IMR-90 (cell line): ENCODE measurements at regions not wholly inside any gene's neighbourhood (a gene's known extent, or its start where the extent isn't known, plus 50 kb on each side); places are given as distances from the start of the nearest gene placed in this dataset.

Experiments used
- ATAC-seq: fragments of 200-7000 bp; cut with Tn5 transposase; 2 replicates; pipeline ENCODE4 v1.9.1; 2020; ENCODE audit warnings: low read depth, mild to moderate bottlenecking, moderate library complexity
- BruUV-seq: library from RNA; stranded (reverse); fragments of 400-500 nt; replicated peaks from 2 replicates; lab custom pipeline; 2021; lab: Mats Ljungman, UMichigan
- CTCF ChIA-PET: fragments of 300-600 bp; formaldehyde crosslinking; extraction: SDS; loops from one replicate; lab custom pipeline; 2021; ENCODE audit warnings: antibody characterized with exemption; lab: Yijun Ruan, JAX
- POLR2A ChIA-PET: fragments of 300-600 bp; sonication (Branson Sonifier 250); formaldehyde crosslinking; loops from one replicate; lab custom pipeline; 2022; ENCODE audit warnings: antibody characterized with exemption; ENCODE audit not compliant: unreplicated experiment; lab: Charles Lee
- DNase-seq: peaks from one replicate; pipeline ENCODE4 v3.0.0; 2013
- H2AFZ ChIP-seq: replicated peaks from 2 replicates; pipeline ENCODE3; 2013; ENCODE audit warnings: low read length, mild to moderate bottlenecking; ENCODE audit not compliant: poor library complexity
- H2AK5ac ChIP-seq: 2 replicates; pipeline ENCODE4 v1.6.1; 2013; ENCODE audit warnings: low read depth, low read length, inconsistent platforms
- H2AK9ac ChIP-seq: replicated peaks from 2 replicates; pipeline ENCODE3; 2013; ENCODE audit warnings: mild to moderate bottlenecking, low read depth, low read length, moderate library complexity; ENCODE audit not compliant: poor library complexity
- H2BK120ac ChIP-seq: 2 replicates; pipeline ENCODE4 v1.6.1; 2013; ENCODE audit warnings: low read depth, low read length, inconsistent platforms
- H2BK15ac ChIP-seq: 3 replicates; pipeline ENCODE4 v1.6.1; 2013; ENCODE audit warnings: low read depth, low read length, inconsistent platforms
- H2BK20ac ChIP-seq: 2 replicates; pipeline ENCODE4 v1.6.1; 2013; ENCODE audit warnings: low read depth, mild to moderate bottlenecking, inconsistent platforms, low read length, moderate library complexity
- H2BK5ac ChIP-seq: 2 replicates; pipeline ENCODE4 v1.6.1; 2013; ENCODE audit warnings: mild to moderate bottlenecking, low read depth, low read length, inconsistent platforms; ENCODE audit not compliant: poor library complexity, severe bottlenecking
- H3K14ac ChIP-seq: replicated peaks from 2 replicates; pipeline ENCODE4 v1.6.1; 2013; ENCODE audit warnings: low read depth, low read length, inconsistent platforms
- H3K18ac ChIP-seq: 2 replicates; pipeline ENCODE4 v1.6.1; 2013; ENCODE audit warnings: low read depth, low read length, control low read depth
- H3K23ac ChIP-seq: 2 replicates; pipeline ENCODE4 v1.6.1; 2013; ENCODE audit warnings: low read depth, low read length, inconsistent platforms
- H3K27ac ChIP-seq: 2 replicates; pipeline ENCODE4 v1.5.1; 2013; ENCODE audit warnings: mild to moderate bottlenecking, control low read depth, low read length; ENCODE audit not compliant: insufficient read depth
- H3K27me3 ChIP-seq: 2 replicates; pipeline ENCODE4 v1.6.1; 2013; ENCODE audit warnings: low read length; ENCODE audit not compliant: control insufficient read depth, insufficient read depth
- H3K36me3 ChIP-seq: 2 replicates; pipeline ENCODE4 v1.6.1; 2013; ENCODE audit warnings: low read length, mixed read lengths; ENCODE audit not compliant: control insufficient read depth, insufficient read depth
- H3K4ac ChIP-seq: 2 replicates; pipeline ENCODE4 v1.6.1; 2013; ENCODE audit warnings: low read depth, low read length, inconsistent platforms
- H3K4me1 ChIP-seq: 2 replicates; pipeline ENCODE4 v1.6.1; 2013; ENCODE audit warnings: low read length, mixed read lengths; ENCODE audit not compliant: control insufficient read depth, insufficient read depth
- H3K4me2 ChIP-seq: 2 replicates; pipeline ENCODE4 v1.6.1; 2013; ENCODE audit warnings: low read depth, mild to moderate bottlenecking, control low read depth, low read length, moderate library complexity
- H3K4me3 ChIP-seq: 2 replicates; pipeline ENCODE4 v1.5.1; 2013; ENCODE audit warnings: low read depth, mild to moderate bottlenecking, control low read depth, low read length, moderate library complexity; ENCODE audit not compliant: insufficient read depth
- H3K56ac ChIP-seq: 2 replicates; pipeline ENCODE4 v1.6.1; 2013; ENCODE audit warnings: low read length, inconsistent platforms; ENCODE audit not compliant: insufficient read depth; ENCODE audit errors: extremely low read depth
- H3K79me1 ChIP-seq, 2 experiments: 2 replicates each; pipeline ENCODE4 v1.6.1; 2013; ENCODE audit warnings: low read length in 2 of 2, inconsistent platforms in 1 of 2, low read depth in 1 of 2
- H3K9ac ChIP-seq: 2 replicates; pipeline ENCODE4 v1.6.1; 2013; ENCODE audit warnings: low read depth, low read length, control low read depth
- H3K9me1 ChIP-seq: 2 replicates; pipeline ENCODE4 v1.6.1; 2013; ENCODE audit warnings: low read length, inconsistent platforms; ENCODE audit not compliant: insufficient read depth
- H3K9me3 ChIP-seq: 2 replicates; pipeline ENCODE4 v1.6.1; 2013; ENCODE audit warnings: low read length; ENCODE audit not compliant: control insufficient read depth, insufficient read depth
- H4K20me1 ChIP-seq: 2 replicates; pipeline ENCODE4 v1.6.1; 2013; ENCODE audit warnings: low read length, inconsistent platforms; ENCODE audit not compliant: insufficient read depth
- H4K5ac ChIP-seq: 2 replicates; pipeline ENCODE4 v1.6.1; 2013; ENCODE audit warnings: mild to moderate bottlenecking, low read depth, low read length, control low read depth
- H4K8ac ChIP-seq, 2 experiments: 2 replicates each; pipeline ENCODE4 v1.6.1; 2013; ENCODE audit warnings: low read depth in 2 of 2, low read length in 2 of 2, control low read depth in 1 of 2, inconsistent platforms in 1 of 2
- H4K91ac ChIP-seq: 2 replicates; pipeline ENCODE4 v1.6.1; 2013; ENCODE audit warnings: low read depth, low read length, inconsistent platforms; ENCODE audit not compliant: insufficient read depth
- BHLHE40 ChIP-seq: fragments of 150-350 bp; IDR thresholded peaks from 2 replicates; pipeline ENCODE4 v1.6.1; 2016; ENCODE audit warnings: mild to moderate bottlenecking, low read depth, low read length
- CHD1 ChIP-seq: IDR thresholded peaks from 2 replicates; pipeline ENCODE4 v1.6.1; 2012; ENCODE audit warnings: low read depth, low read length, improper control_type of control experiment
- RCOR1 ChIP-seq: IDR thresholded peaks from 2 replicates; pipeline ENCODE4 v1.6.1; 2012; ENCODE audit warnings: mild to moderate bottlenecking, low read length, improper control_type of control experiment; ENCODE audit not compliant: insufficient replicate concordance
- RFX5 ChIP-seq: IDR thresholded peaks from 2 replicates; pipeline ENCODE4 v1.8.0; 2012; ENCODE audit warnings: low read depth, mild to moderate bottlenecking, low read length, moderate library complexity
- WGBS, 2 experiments: methylation state at CpG; one replicate each; pipeline versions ENCODE4 v1.1.5 to v1.1.7; 2013; ENCODE audit warnings: missing lambda C conversion rate in 2 of 2; ENCODE audit not compliant: insufficient read length in 1 of 2; ENCODE audit errors: extremely low coverage in 2 of 2; 5-methylcytosine and 5-hydroxymethylcytosine counted together
- dilution Hi-C: fragments of 300-500 bp; cut with HindIII; formaldehyde crosslinking; loops from one replicate; pipeline ENCODE4 v1.14.3; 2018; ENCODE audit warnings: low sequenced_read_pairs; ENCODE audit not compliant: unreplicated experiment
- in situ Hi-C: fragments of 300-500 bp; cut with MboI; formaldehyde crosslinking; loops from 3 replicates; pipeline ENCODE4 v1.14.3; 2019; ENCODE audit warnings: low sequenced_read_pairs, inconsistent platforms, mixed read lengths
- intact Hi-C: fragments of 100-400 bp; cut with micrococcal nuclease; formaldehyde crosslinking; loops from 2 replicates; pipeline ENCODE4 v1.10.0; 2022
- TF ChIP-seq, protein P1 (sequence below): fragments of 150-350 bp; IDR thresholded peaks from 2 replicates; pipeline ENCODE4 v1.6.1; 2017; ENCODE audit warnings: mild to moderate bottlenecking, antibody characterized with exemption, low read length, low read depth

DNA sequence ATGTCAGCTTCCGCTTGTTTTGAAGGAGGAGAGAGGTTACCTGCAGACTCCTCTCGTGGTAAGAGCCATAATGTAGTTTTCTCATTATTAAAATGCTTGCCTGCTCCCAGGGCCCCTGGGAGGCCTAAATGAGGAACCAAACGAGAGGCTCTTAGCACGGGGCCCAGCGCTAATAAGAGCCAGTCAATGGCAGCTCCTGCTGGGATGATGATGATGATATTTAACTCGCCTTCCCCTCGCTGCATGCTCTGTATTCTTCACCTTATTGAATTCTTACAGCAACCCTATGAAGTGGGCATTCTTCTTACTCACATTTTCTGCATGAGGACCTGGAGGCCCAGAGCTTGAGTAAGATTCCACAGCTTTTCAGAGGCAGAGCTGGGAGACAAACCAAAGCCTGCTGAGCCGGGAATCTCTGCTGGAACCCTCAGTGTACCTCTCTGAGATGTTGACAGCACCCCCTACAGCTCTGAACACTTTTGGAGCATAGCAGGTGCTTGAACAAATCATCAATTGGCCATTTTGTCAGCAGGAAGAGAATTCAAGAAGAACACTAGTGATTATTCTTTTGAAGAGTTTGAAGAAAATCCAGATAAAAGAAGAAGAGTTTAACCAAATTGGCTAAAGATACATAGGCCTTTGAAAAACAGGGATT lies 93.1 kb upstream of the HABP2 start:
- H3K4me2 ChIP-seq: no peak overlapping the region
- no CpG with 5 or more reads among the region's 8 CpGs for WGBS, 2 experiments
- CTCF ChIA-PET: no interaction called here

More for the DNA sequence above, 93.1 kb upstream of the HABP2 start:
- no peaks in the 10 kb centered on the region for H3K36me3 ChIP-seq
- ATAC-seq (no peak), DNase-seq (no peak)
- H3K4me1 ChIP-seq: no peaks in the 10 kb centered on the region
- H2BK15ac ChIP-seq: no peak overlapping the region
- no peak overlapping the region for H3K9ac ChIP-seq
- TF ChIP-seq BHLHE40 (no peak), RCOR1 (no peak), CHD1 (no peak), RFX5 (no peak)
- TF ChIP-seq, protein P1, sequence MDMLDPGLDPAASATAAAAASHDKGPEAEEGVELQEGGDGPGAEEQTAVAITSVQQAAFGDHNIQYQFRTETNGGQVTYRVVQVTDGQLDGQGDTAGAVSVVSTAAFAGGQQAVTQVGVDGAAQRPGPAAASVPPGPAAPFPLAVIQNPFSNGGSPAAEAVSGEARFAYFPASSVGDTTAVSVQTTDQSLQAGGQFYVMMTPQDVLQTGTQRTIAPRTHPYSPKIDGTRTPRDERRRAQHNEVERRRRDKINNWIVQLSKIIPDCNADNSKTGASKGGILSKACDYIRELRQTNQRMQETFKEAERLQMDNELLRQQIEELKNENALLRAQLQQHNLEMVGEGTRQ: no peak
- H3K27me3 ChIP-seq: no peaks in the 10 kb centered on the region; the same call in 1 of the 2 replicates
- in situ Hi-C loops (no loop called here), intact Hi-C loops (loop anchor here (10.0 kb wide), 1 partner anchor 985 kb away; no protein-coding TSS in a partner anchor), dilution Hi-C loops (no loop called here)
- H3K27ac ChIP-seq: no peak overlapping the region
- H3K79me1 ChIP-seq: no peaks in the 10 kb centered on the region
- H3K18ac ChIP-seq: no peak overlapping the region
- BruUV-seq: no TSS peak
- no peaks in the 10 kb centered on the region for H3K9me1 ChIP-seq
- no peaks in the 10 kb centered on the region for H4K20me1 ChIP-seq
- no peak overlapping the region for H4K5ac ChIP-seq
- no peaks in the 10 kb centered on the region for H3K9me3 ChIP-seq
- POLR2A ChIA-PET: no interaction called here
- no peak overlapping the region for H2BK5ac ChIP-seq
- no peak overlapping the region for H3K56ac ChIP-seq
- H2BK20ac ChIP-seq: no peak overlapping the region
- no peak overlapping the region for H2AK5ac ChIP-seq
- H2AK9ac ChIP-seq: no peak overlapping the region
- H4K8ac ChIP-seq: no peak overlapping the region
- H3K14ac ChIP-seq: no peak overlapping the region
- H4K91ac ChIP-seq: no peak overlapping the region
- no peak overlapping the region for H2AFZ ChIP-seq
- H2BK120ac ChIP-seq: no peak overlapping the region
- H3K4ac ChIP-seq: no peak overlapping the region
- no peak overlapping the region for H3K4me3 ChIP-seq
- no peak overlapping the region for H3K23ac ChIP-seq
